ENCODE measurements at regions not wholly inside any gene's neighbourhood (a gene's known extent, or its start where the extent isn't known, plus 50 kb on each side); places are given as distances from the start of the nearest gene placed in this dataset.

DNA sequence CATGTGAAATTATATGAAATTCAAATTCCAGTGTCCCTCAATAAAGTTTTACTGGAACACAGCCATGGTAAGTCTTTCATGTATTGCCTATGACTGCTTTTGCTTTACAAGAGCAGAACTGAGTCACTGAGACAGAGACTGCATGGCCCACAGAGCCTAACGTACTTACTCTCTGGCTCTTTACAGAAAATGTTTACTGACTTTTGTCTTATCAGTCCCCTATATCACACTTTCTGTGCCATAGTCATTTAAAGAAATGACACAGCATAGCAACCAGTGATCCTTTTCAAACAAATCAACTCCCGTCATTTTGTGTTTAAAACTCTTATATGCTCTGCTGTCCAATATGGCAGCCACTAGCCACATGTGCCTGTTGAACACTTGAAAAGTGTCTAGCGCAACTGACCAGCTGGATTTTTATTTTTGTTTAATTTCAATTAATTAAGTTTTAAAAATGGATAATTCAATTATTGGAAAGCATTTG lies 129.7 kb upstream of the CDIN1 start:
- TF ChIP-seq CTCF (IDR thresholded peaks at IDR 0.05; ENCODE audit: low read depth, low read length, poor library complexity, severe bottlenecking) (no peak), EZH2phosphoT487 (IDR thresholded peaks at IDR 0.05; ENCODE audit: borderline replicate concordance, low read length) (no peak)
